SH-SY5Y (cell line): ENCODE measurements at regions not wholly inside any gene's neighbourhood (a gene's known extent, or its start where the extent isn't known, plus 50 kb on each side); places are given as distances from the start of the nearest gene placed in this dataset.

Experiments
- GATA2 ChIP-seq: IDR thresholded peaks from 2 replicates; pipeline ENCODE4 v1.6.1; 2011; ENCODE audit warnings: mild to moderate bottlenecking, low read depth, low read length
- GATA3 ChIP-seq: IDR thresholded peaks from 2 replicates; pipeline ENCODE4 v1.6.1; 2011; ENCODE audit warnings: low read depth, mild to moderate bottlenecking, low read length, moderate library complexity

GRCh38 chr2:173631127-173631460, 276.4 kb downstream of the CDCA7 start:
- TF ChIP-seq GATA2 (no peak), GATA3 (no peak)
